ENCODE measurements at regions not wholly inside any gene's neighbourhood (a gene's known extent, or its start where the extent isn't known, plus 50 kb on each side); places are given as distances from the start of the nearest gene placed in this dataset.

DNA sequence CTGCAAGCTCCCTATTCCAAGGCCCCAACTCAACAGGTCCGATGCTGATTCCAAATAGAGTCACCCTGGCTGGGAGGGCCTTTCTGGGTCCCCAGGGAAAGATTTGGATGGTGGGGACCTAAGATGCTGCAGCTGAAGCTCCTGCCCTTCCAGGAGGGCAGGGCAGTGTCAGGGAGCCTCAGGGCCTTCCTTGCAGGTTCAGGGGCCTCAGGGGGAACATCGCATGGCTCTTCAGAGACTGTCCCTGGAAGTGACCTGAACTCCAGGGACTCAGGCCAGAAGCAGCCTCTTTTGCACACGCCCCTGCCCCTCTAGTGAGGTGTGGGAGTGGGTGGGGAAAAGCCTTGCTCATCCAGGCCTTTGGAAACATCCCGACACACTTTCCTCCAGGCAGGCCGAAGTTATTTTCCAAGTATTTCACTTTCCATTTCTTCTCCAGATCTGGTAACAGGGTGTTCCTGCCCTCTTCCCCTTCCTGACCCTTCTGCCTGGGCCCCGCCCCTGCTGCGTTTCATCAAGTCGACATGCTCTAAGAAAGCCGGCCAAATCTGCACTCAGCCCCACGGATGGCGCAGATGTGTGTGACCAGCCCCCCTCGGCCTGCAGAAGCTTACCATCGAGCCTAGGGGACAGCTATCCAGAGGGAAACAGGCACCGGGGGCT is 159.5 kb downstream of the FGF18 start:
- TF ChIP-seq, protein P1, sequence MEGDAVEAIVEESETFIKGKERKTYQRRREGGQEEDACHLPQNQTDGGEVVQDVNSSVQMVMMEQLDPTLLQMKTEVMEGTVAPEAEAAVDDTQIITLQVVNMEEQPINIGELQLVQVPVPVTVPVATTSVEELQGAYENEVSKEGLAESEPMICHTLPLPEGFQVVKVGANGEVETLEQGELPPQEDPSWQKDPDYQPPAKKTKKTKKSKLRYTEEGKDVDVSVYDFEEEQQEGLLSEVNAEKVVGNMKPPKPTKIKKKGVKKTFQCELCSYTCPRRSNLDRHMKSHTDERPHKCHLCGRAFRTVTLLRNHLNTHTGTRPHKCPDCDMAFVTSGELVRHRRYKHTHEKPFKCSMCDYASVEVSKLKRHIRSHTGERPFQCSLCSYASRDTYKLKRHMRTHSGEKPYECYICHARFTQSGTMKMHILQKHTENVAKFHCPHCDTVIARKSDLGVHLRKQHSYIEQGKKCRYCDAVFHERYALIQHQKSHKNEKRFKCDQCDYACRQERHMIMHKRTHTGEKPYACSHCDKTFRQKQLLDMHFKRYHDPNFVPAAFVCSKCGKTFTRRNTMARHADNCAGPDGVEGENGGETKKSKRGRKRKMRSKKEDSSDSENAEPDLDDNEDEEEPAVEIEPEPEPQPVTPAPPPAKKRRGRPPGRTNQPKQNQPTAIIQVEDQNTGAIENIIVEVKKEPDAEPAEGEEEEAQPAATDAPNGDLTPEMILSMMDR (IDR thresholded peaks at IDR 0.05; ENCODE audit: borderline replicate concordance, insufficient read depth, low read depth, low read length) = no peak
- H3K4me3 ChIP-seq (ENCODE audit: low read depth, low read length) = no peak overlapping the region

DNA sequence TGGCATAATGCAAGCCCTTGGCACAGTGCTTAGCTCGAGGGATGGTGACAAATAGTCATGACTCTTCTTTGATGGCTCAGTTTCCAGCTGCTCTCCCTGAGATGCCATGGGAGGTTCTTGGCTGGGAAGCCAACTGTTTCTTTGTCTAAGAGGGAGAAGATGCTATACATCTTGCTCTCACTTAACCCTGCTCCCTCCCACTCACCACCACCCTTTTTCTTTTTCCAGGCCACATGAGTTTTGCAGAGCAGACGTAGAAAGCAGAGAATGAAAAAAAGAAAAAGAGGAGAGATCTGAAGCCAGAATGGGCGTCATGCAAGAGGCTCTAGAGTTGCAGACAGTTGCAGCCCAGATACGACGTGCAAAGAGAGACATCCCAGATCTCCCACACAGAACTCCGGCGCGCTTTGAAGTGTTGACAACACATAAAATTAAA is 160.5 kb downstream of the FGF18 start:
- H3K4me3 ChIP-seq (ENCODE audit: low read depth, low read length) = no peak overlapping the region
- TF ChIP-seq, protein P1 (IDR thresholded peaks at IDR 0.05; ENCODE audit: borderline replicate concordance, insufficient read depth, low read depth, low read length) = no peak

DNA sequence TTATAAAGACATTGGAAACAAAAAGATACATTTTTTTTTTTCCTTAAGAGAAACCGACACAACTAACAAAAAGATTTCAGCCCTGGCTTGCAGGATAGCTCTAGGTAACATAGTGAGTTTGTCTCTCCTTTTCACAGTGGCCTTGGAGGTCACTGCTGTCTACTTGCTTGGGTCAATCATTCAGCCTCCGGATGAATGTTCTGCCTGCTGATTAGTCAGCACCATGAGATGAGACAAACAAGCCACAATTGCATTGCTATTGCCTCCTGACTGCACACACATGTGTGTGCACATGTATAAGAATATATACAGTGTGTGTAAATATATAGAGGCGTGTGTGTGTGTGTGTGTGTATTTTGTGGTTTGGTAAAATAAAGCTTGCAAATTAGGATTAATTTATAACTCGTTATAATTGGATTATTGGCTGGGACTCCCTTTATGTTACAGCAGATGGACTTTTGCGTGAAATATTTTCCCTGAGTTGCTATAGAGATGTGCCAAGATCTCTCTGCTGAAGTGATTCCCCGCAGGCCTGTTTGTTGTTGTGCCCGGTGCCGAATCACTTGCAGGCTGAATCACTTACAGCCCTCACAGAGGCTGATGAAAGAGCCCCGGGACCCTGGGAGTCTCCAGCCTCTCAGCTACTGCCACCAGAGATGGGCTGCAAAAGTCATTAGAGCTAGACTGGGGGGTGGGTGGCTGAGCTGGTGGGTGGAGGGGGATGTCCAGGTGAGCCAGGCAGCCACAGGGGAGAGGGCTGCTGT is 161.2 kb downstream of the FGF18 start:
- no peak overlapping the region for H3K4me3 ChIP-seq (ENCODE audit: low read depth, low read length)
- TF ChIP-seq, protein P1 (IDR thresholded peaks at IDR 0.05; ENCODE audit: borderline replicate concordance, insufficient read depth, low read depth, low read length) = no peak

DNA sequence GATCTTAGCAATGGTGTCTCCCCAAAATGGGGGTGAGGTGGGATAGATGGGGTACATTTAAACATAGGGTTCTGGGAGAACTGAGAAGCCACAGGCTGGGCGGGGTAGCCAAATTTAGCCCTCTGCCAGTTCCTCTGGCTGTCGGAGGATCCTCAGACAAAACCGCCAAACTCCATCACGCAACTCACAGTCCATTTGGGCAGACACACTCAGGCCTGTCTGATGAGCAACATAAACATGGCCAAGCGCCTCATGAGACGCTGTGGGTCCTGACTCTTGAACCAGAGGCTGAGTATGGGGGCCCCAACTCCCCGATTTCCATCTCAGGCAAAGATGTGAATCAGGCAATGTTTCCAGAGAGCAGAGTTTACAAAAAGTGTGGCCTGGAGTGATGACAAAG is 162.3 kb downstream of the FGF18 start:
- TF ChIP-seq, protein P1 (IDR thresholded peaks at IDR 0.05; ENCODE audit: borderline replicate concordance, insufficient read depth, low read depth, low read length) = no peak
- H3K4me3 ChIP-seq (ENCODE audit: low read depth, low read length) = no peak overlapping the region

DNA sequence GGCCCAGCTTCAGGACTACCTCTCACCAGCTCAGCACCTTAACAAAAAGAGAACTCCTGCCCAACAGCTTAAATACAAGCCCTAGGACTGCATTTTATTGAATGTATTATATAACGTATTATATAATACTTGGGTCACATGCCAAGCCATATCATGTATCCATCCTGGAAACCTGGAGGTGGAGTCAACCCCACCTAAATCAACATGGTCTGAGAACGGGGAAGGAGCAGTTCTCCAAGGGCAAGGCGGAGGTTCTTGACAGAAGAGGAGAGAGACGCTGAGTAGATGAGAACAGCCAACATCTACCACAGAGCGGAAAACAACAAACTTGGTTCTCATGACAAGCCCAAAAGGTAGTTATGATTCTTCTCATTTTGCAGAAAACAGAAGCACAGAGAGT is 163.4 kb downstream of the FGF18 start:
- TF ChIP-seq, protein P1 (IDR thresholded peaks at IDR 0.05; ENCODE audit: borderline replicate concordance, insufficient read depth, low read depth, low read length) = no peak
- no peak overlapping the region for H3K4me3 ChIP-seq (ENCODE audit: low read depth, low read length)

DNA sequence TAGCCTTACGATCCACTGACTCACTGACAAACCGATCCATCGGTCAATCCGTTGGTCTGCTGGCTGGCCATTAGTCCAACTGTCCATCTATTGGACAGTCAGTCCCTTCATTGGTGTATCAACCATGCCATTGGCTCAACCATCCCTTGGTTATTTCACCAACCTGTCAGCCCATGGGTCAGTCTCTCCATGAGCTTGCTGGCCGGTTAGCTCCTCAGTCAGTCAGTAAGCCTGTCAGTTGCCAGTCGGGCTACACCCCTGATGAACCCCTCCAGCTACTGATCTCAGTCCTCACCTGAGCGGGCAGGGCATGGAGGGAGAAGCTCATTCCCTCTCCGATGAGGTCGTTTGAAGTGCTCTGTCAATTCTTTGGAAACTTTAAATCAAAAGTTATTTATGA is 166.5 kb downstream of the FGF18 start:
- no peak overlapping the region for H3K4me3 ChIP-seq (ENCODE audit: low read depth, low read length)
- TF ChIP-seq, protein P1 (IDR thresholded peaks at IDR 0.05; ENCODE audit: borderline replicate concordance, insufficient read depth, low read depth, low read length) = no peak

DNA sequence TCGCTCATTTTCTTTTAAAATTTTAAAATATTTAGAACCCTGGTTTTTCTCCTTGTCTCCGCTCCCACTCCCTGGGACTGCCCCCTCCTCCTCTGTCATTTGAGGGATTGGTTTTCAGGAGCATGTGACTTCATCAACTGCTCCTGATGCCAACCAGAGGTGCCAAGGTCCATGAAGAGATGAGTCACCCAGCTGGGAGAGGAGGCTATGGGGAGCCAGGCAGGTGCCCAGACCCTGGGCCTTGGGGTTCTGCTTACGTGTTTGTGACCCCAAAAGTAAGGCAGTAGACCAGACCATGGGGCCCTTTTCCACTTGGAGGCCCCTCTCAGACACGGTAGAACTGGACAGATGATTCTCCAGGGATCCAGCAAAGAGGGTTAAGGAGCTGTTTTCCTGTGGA is 167.0 kb downstream of the FGF18 start:
- H3K4me3 ChIP-seq (ENCODE audit: low read depth, low read length) = no peak overlapping the region
- TF ChIP-seq, protein P1 (IDR thresholded peaks at IDR 0.05; ENCODE audit: borderline replicate concordance, insufficient read depth, low read depth, low read length) = no peak

Data from GM12875 (cell line).